AML-193 (cell line): ENCODE measurements at regions not wholly inside any gene's neighbourhood (a gene's known extent, or its start where the extent isn't known, plus 50 kb on each side); places are given as distances from the start of the nearest gene placed in this dataset.

Experiments
- DNase-seq, 2 experiments: peaks; one replicate each; lab custom pipeline; 2025; lab: John Stamatoyannopoulos, UW

- DNase-seq, result peak; percentile 55 to 60
Measured at GRCh38 chr6:7468382-7469081, 72.9 kb upstream of the DSP start.

DNA sequence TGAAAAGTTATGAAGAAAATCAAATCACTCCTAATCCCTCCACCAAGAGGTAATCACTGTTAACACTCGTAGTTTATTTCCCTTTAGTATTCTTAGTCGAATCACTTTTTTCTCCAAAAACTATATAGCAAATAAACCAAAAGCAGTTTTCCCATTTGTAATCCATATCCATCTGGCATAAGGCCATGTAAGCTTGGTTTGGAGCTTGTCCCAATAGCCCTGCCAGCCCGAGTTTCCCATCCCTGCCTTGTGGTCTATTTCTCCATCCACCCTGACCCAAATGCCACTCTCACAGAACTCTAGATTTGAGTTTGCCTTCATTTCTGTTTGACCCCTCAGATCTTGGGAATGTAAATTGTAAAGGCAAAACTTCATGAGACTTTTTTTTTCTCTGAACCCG, 71.8 kb upstream of the DSP start:
- DNase-seq, result no peak

DNA sequence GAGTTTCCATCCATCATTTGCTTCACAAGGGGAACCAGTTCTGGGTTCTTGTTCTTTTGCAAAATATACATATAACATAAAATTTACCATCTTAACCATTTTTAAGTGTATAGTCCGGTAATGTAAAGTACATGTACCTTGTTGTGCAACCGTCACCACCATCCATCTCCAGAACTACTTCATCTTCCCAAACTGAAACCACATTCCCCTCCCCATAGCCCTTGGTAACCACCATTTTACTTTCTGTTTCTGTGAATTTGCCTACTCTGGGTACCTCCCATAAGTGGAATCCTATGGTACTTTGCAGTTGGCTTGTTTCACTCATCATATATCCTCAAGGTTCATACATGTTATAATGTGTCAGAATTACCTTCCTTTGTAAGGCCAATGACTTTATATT, 70.3 kb upstream of the DSP start:
- DNase-seq, result no peak

DNA sequence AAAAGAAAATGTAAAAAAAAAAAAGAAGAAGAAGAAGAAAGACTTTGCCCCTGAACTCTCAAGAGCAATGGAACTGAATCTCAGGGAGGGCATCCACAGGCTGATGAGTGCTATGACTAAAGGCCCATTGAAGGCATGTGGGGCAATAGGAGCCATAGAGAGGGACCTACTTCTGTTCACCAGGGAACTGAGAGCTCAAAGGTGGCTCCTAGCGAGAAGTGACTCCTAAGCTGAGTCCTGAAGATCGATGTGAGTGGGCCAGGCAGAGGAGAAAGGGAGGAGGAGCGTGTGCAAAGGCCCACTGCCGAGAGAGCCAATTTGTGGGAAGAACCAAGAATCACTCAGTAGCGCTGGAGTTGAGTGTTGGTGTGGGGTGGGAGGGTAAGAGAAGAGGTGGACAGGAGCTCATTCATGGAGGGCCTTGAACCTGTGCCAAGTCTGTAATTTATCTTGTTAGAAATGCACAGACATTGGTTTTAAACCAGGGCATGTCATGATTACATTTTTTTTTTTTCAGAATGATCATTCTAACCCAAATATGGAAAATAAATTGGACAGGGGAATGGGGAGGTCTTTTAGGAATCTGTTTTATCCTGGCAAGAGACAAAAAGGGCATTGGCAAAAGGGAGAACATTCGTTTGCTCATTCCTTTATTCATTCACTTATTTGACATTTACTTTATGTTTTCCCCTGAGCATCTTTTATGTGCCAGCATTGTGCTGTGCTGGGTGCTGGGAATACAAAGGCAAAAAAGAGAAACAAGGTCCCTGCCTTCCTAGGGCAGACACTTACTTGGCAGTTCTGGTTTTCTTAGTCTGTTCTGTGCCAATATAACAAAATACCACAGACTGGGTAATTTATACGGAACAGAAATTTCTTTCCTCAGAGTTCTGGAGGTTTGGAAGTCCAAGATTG, 67.4 kb upstream of the DSP start:
- DNase-seq, result no peak

DNA sequence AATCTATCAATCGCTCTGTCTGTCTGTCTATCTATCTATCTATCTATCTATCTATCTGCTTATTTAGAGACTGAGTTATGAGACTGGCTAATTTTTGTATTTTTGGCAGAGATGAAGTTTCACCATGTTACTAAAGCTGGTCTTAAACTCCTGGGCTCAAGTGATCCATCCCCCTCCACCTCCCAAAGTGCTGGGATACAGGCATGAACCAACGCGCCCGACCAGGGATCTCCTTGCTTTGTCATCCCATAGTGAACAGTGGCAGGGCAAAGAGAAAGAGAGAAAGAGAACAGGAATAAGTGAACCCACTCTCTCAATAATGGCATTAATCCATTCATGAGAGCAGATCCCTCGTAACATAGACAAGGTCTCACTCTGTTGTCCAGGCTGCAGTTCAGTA, 66.4 kb upstream of the DSP start:
- DNase-seq, result no peak

- no peak for DNase-seq
Measured at GRCh38 chr6:7479801-7480266, 61.6 kb upstream of the DSP start.

- DNase-seq, result no peak
Measured at GRCh38 chr6:7484666-7485065, 56.8 kb upstream of the DSP start.

GRCh38 chr6:7486951-7487350, 54.5 kb upstream of the DSP start:
- DNase-seq, result no peak

DNA sequence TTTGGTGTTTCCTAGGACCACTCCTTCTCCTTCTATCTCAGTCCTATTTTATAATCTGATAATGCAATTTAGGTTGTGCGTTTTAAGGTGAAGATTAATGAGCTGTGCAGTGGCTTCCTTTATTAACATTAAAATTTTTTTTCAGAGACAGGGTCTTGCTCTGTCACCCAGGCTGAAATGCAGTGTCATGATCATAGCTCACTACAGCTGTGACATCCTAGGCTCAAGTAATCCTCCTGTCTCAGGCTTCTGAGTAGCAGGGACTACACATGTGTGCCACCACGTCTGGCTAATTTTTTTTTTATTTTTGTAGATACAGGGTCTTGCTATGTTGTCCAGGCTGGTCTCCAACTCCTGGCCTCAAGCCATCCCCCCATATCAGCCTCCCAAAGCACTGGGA, 53.0 kb upstream of the DSP start:
- no peak for DNase-seq

DNA sequence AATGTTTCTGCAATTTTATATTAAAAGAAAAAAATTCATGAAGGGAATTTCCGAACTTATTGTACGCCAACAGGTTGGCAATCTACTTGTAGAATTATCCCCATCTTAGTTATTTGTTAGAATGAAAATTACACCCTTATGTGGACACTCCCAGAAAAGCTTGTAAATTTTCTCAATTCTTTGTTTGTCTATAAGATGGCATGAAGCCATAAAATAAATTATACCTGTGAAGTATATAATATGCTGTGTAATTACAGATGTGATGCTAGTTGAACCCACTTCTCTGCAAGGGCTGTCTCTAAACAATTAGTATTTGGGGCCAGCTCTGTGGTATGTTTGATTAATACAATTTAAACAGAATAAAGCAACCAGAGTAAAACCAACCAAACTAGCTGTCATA, 52.1 kb upstream of the DSP start:
- no peak for DNase-seq
